BLaER1 (cell line): ENCODE measurements at regions not wholly inside any gene's neighbourhood (a gene's known extent, or its start where the extent isn't known, plus 50 kb on each side); places are given as distances from the start of the nearest gene placed in this dataset.

Experiments
- H3K27ac ChIP-seq: shearing (Covaris generic); formaldehyde crosslinking; 2 replicates; pipeline ENCODE4 v1.8.1; 2022
- H3K27me3 ChIP-seq: shearing (Covaris generic); formaldehyde crosslinking; 2 replicates; pipeline ENCODE4 v1.8.1; 2022
- H3K36me3 ChIP-seq: shearing (Covaris generic); formaldehyde crosslinking; 2 replicates; pipeline ENCODE4 v1.8.1; 2022
- H3K4me1 ChIP-seq: shearing (Covaris generic); formaldehyde crosslinking; 2 replicates; pipeline ENCODE4 v1.8.1; 2022
- H3K4me2 ChIP-seq: shearing (Covaris generic); formaldehyde crosslinking; 2 replicates; pipeline ENCODE4 v1.8.1; 2022
- H3K4me3 ChIP-seq: shearing (Covaris generic); formaldehyde crosslinking; 2 replicates; pipeline ENCODE4 v1.8.1; 2022
- H3K9ac ChIP-seq: shearing (Covaris generic); formaldehyde crosslinking; 2 replicates; pipeline ENCODE4 v1.8.1; 2022
- H3K9me3 ChIP-seq: shearing (Covaris generic); formaldehyde crosslinking; 2 replicates; pipeline ENCODE4 v1.8.1; 2022
- H4K20me1 ChIP-seq: shearing (Covaris generic); formaldehyde crosslinking; 2 replicates; pipeline ENCODE4 v1.8.1; 2022
- Cebpa-rat ChIP-seq: shearing (Covaris generic); IDR thresholded peaks from 2 replicates; pipeline ENCODE4 v1.8.1; 2022

- H3K4me3 ChIP-seq, result no peak overlapping the region
- H3K9me3 ChIP-seq, result no peaks in the 10 kb centered on the region
- H3K9ac ChIP-seq, result no peak overlapping the region
- no peaks in the 10 kb centered on the region for H3K27me3 ChIP-seq
- TF ChIP-seq Cebpa-rat, result no peak
- no peaks in the 10 kb centered on the region for H3K36me3 ChIP-seq
- H3K27ac ChIP-seq, result no peak overlapping the region; the same call in 1 of the 2 replicates
- no peaks in the 10 kb centered on the region for H4K20me1 ChIP-seq
- peaks cover 49% of the 10 kb centered on the region for H3K4me1 ChIP-seq
- peak overlapping the region; percentile 57 for H3K4me2 ChIP-seq
These were observed 68.9 kb upstream of the DLK1 start for GRCh38 chr14:100657780-100658179.

GRCh38 chr14:100658181-100658886 is 68.4 kb upstream of the DLK1 start:
- H3K36me3 ChIP-seq, result no peaks in the 10 kb centered on the region
- peaks cover 52% of the 10 kb centered on the region for H3K4me1 ChIP-seq
- H3K27ac ChIP-seq, result no peak overlapping the region
- H3K4me3 ChIP-seq, result no peak overlapping the region
- no peak overlapping the region for H3K9ac ChIP-seq
- H3K4me2 ChIP-seq, result peak overlapping the region; percentile 57
- no peaks in the 10 kb centered on the region for H3K27me3 ChIP-seq
- H4K20me1 ChIP-seq, result no peaks in the 10 kb centered on the region
- TF ChIP-seq Cebpa-rat, result no peak
- H3K9me3 ChIP-seq, result no peaks in the 10 kb centered on the region

GRCh38 chr14:100659345-100660001 is 67.2 kb upstream of the DLK1 start:
- no peak overlapping the region for H3K4me2 ChIP-seq
- H3K27me3 ChIP-seq, result no peaks in the 10 kb centered on the region

GRCh38 chr14:100660498-100660881 is 66.2 kb upstream of the DLK1 start:
- no peaks in the 10 kb centered on the region for H3K27me3 ChIP-seq
- H3K4me1 ChIP-seq, result peaks cover 34% of the 10 kb centered on the region
- H4K20me1 ChIP-seq, result no peaks in the 10 kb centered on the region
- no peak for TF ChIP-seq Cebpa-rat
- H3K4me3 ChIP-seq, result no peak overlapping the region
- H3K9ac ChIP-seq, result no peak overlapping the region
- no peaks in the 10 kb centered on the region for H3K36me3 ChIP-seq
- no peaks in the 10 kb centered on the region for H3K9me3 ChIP-seq
- no peak overlapping the region for H3K4me2 ChIP-seq
- H3K27ac ChIP-seq, result no peak overlapping the region

More at GRCh38 chr14:100659345-100660001, 67.2 kb upstream of the DLK1 start:
- Histone ChIP-seq H3K9ac (no peak overlapping the region), H3K36me3 (no peaks in the 10 kb centered on the region), H3K27ac (no peak overlapping the region), H3K9me3 (no peaks in the 10 kb centered on the region), H3K4me1 (peaks cover 45% of the 10 kb centered on the region), H3K4me3 (no peak overlapping the region), H4K20me1 (no peaks in the 10 kb centered on the region)
- TF ChIP-seq Cebpa-rat, result no peak

GRCh38 chr14:100660882-100661635 is 65.6 kb upstream of the DLK1 start:
- Histone ChIP-seq H3K27me3 (no peaks in the 10 kb centered on the region), H3K27ac (no peak overlapping the region), H4K20me1 (no peaks in the 10 kb centered on the region), H3K4me3 (no peak overlapping the region), H3K36me3 (no peaks in the 10 kb centered on the region), H3K9ac (no peak overlapping the region), H3K4me2 (no peak overlapping the region), H3K4me1 (peaks cover 29% of the 10 kb centered on the region), H3K9me3 (no peaks in the 10 kb centered on the region)
- no peak for TF ChIP-seq Cebpa-rat

- Histone ChIP-seq H3K27ac (no peak overlapping the region), H3K36me3 (no peaks in the 10 kb centered on the region), H4K20me1 (no peaks in the 10 kb centered on the region), H3K4me2 (peak overlapping the region; percentile 48), H3K4me1 (peaks cover 16% of the 10 kb centered on the region), H3K27me3 (no peaks in the 10 kb centered on the region), H3K9ac (no peak overlapping the region), H3K9me3 (no peaks in the 10 kb centered on the region), H3K4me3 (no peak overlapping the region)
- no peak for TF ChIP-seq Cebpa-rat
These were observed 63.6 kb upstream of the DLK1 start for GRCh38 chr14:100662879-100663760.

GRCh38 chr14:100663761-100664052 is 63.0 kb upstream of the DLK1 start:
- no peak overlapping the region for H3K4me2 ChIP-seq

GRCh38 chr14:100664231-100664630 is 62.5 kb upstream of the DLK1 start:
- no peak overlapping the region for H3K9ac ChIP-seq
- no peaks in the 10 kb centered on the region for H3K9me3 ChIP-seq
- no peaks in the 10 kb centered on the region for H4K20me1 ChIP-seq
- no peaks in the 10 kb centered on the region for H3K27me3 ChIP-seq
- no peak overlapping the region for H3K4me3 ChIP-seq
- H3K4me2 ChIP-seq, result no peak overlapping the region
- TF ChIP-seq Cebpa-rat, result no peak
- peaks cover 5% of the 10 kb centered on the region for H3K4me1 ChIP-seq
- no peak overlapping the region for H3K27ac ChIP-seq
- H3K36me3 ChIP-seq, result no peaks in the 10 kb centered on the region

More at GRCh38 chr14:100663761-100664052, 63.0 kb upstream of the DLK1 start:
- Histone ChIP-seq H3K9ac (no peak overlapping the region), H3K9me3 (no peaks in the 10 kb centered on the region), H3K4me1 (peaks cover 10% of the 10 kb centered on the region), H3K27ac (no peak overlapping the region), H3K36me3 (no peaks in the 10 kb centered on the region), H4K20me1 (no peaks in the 10 kb centered on the region), H3K4me3 (no peak overlapping the region), H3K27me3 (no peaks in the 10 kb centered on the region)
- TF ChIP-seq Cebpa-rat, result no peak

GRCh38 chr14:100664841-100665510 is 61.7 kb upstream of the DLK1 start:
- no peak overlapping the region for H3K9ac ChIP-seq
- no peak overlapping the region for H3K27ac ChIP-seq
- no peak overlapping the region for H3K4me3 ChIP-seq
- H3K4me1 ChIP-seq, result peaks cover 5% of the 10 kb centered on the region
- no peaks in the 10 kb centered on the region for H3K9me3 ChIP-seq
- H4K20me1 ChIP-seq, result no peaks in the 10 kb centered on the region
- TF ChIP-seq Cebpa-rat, result no peak
- no peaks in the 10 kb centered on the region for H3K36me3 ChIP-seq
- no peaks in the 10 kb centered on the region for H3K27me3 ChIP-seq
- no peak overlapping the region for H3K4me2 ChIP-seq
